ENCODE measurements at regions not wholly inside any gene's neighbourhood (a gene's known extent, or its start where the extent isn't known, plus 50 kb on each side); places are given as distances from the start of the nearest gene placed in this dataset.

GRCh38 chr6:113805173-113805790 is 51.9 kb upstream of the MARCKS start:
- TF ChIP-seq CTCF (IDR thresholded peaks at IDR 0.05) = no peak
- no peak for TF ChIP-seq RXRA (IDR thresholded peaks at IDR 0.05; ENCODE audit: borderline replicate concordance, low read depth)

Measured in SK-N-SH (cell line).